ENCODE measurements at regions not wholly inside any gene's neighbourhood (a gene's known extent, or its start where the extent isn't known, plus 50 kb on each side); places are given as distances from the start of the nearest gene placed in this dataset.
"Not testable (repeated sequence)": the region's sequence is repeated elsewhere in the genome, so short reads cannot be mapped to it uniquely, and the experiment has no call there.

GRCh38 chr1:101567582-101568189 is 330.9 kb downstream of the S1PR1 start:
- peak; percentile 84 for TF ChIP-seq CTCF (IDR thresholded peaks at IDR 0.05; ENCODE audit: control insufficient read depth, insufficient read depth, low read depth, low read length, missing control alignments)
- H3K4me3 ChIP-seq (ENCODE audit: control insufficient read depth, low read depth, low read length): no peak overlapping the region
- peak; percentile 0 for DNase-seq (ENCODE audit: low read depth)

GRCh38 chr1:101587741-101588140 is 350.9 kb downstream of the S1PR1 start:
- DNase-seq (ENCODE audit: low read depth): no peak
- no peak for TF ChIP-seq CTCF (IDR thresholded peaks at IDR 0.05; ENCODE audit: control insufficient read depth, insufficient read depth, low read depth, low read length, missing control alignments)
- no peak overlapping the region for H3K4me3 ChIP-seq (ENCODE audit: control insufficient read depth, low read depth, low read length)

- DNase-seq (ENCODE audit: low read depth): no peak
- H3K4me3 ChIP-seq (ENCODE audit: control insufficient read depth, low read depth, low read length): no peak overlapping the region
- TF ChIP-seq CTCF (IDR thresholded peaks at IDR 0.05; ENCODE audit: control insufficient read depth, insufficient read depth, low read depth, low read length, missing control alignments): no peak
These were observed 351.9 kb downstream of the S1PR1 start for GRCh38 chr1:101588677-101589076.

- no peak overlapping the region for H3K4me3 ChIP-seq (ENCODE audit: control insufficient read depth, low read depth, low read length)
- no peak for TF ChIP-seq CTCF (IDR thresholded peaks at IDR 0.05; ENCODE audit: control insufficient read depth, insufficient read depth, low read depth, low read length, missing control alignments)
- no peak for DNase-seq (ENCODE audit: low read depth)
These were observed 356.0 kb downstream of the S1PR1 start for GRCh38 chr1:101592845-101593244.

- TF ChIP-seq CTCF (IDR thresholded peaks at IDR 0.05; ENCODE audit: control insufficient read depth, insufficient read depth, low read depth, low read length, missing control alignments): no peak
- no peak for DNase-seq (ENCODE audit: low read depth)
- H3K4me3 ChIP-seq (ENCODE audit: control insufficient read depth, low read depth, low read length): no peak overlapping the region
These were observed 359.1 kb downstream of the S1PR1 start for GRCh38 chr1:101595881-101596374.

- H3K4me3 ChIP-seq (ENCODE audit: control insufficient read depth, low read depth, low read length); DNase-seq (ENCODE audit: low read depth): not testable (repeated sequence)
These were observed 363.8 kb downstream of the S1PR1 start for GRCh38 chr1:101600615-101601014.

GRCh38 chr1:101603726-101604125 is 366.9 kb downstream of the S1PR1 start:
- H3K4me3 ChIP-seq (ENCODE audit: control insufficient read depth, low read depth, low read length): no peak overlapping the region
- no peak for DNase-seq (ENCODE audit: low read depth)
- TF ChIP-seq CTCF (IDR thresholded peaks at IDR 0.05; ENCODE audit: control insufficient read depth, insufficient read depth, low read depth, low read length, missing control alignments): no peak

Data from AG09309 (cell line).